NCI-H146 treated with DMSO at 0.1 percent for 48 hours (cell line): ENCODE measurements at regions not wholly inside any gene's neighbourhood (a gene's known extent, or its start where the extent isn't known, plus 50 kb on each side); places are given as distances from the start of the nearest gene placed in this dataset.
"Not testable (repeated sequence)": the region's sequence is repeated elsewhere in the genome, so short reads cannot be mapped to it uniquely, and the experiment has no call there.

ENCODE experiments used
- DNase-seq: peaks from one replicate; lab custom pipeline; 2025; ENCODE audit not compliant: unreplicated experiment; lab: John Stamatoyannopoulos, UW

GRCh38 chr20:4635781-4636180 is 50.5 kb upstream of the PRNP start:
- DNase-seq: no peak

- DNase-seq: no peak
These were observed 50.9 kb upstream of the PRNP start for GRCh38 chr20:4635342-4635741.

GRCh38 chr20:4633780-4634179 is 52.5 kb upstream of the PRNP start:
- DNase-seq: no peak

GRCh38 chr20:4633379-4633778 is 52.9 kb upstream of the PRNP start:
- no peak for DNase-seq

GRCh38 chr20:4632876-4633275 is 53.4 kb upstream of the PRNP start:
- DNase-seq: no peak

GRCh38 chr20:4626228-4626627 is 60.0 kb upstream of the PRNP start:
- no peak for DNase-seq

- DNase-seq: no peak
These were observed 60.6 kb upstream of the PRNP start for GRCh38 chr20:4625687-4626086.

- DNase-seq: not testable (repeated sequence)
These were observed 61.5 kb upstream of the PRNP start for GRCh38 chr20:4624675-4625336.

- not testable (repeated sequence) for DNase-seq
These were observed 67.1 kb upstream of the PRNP start for GRCh38 chr20:4619144-4619543.

- no peak for DNase-seq
These were observed 68.8 kb upstream of the PRNP start for GRCh38 chr20:4617484-4617883.

- DNase-seq: no peak
These were observed 69.2 kb upstream of the PRNP start for GRCh38 chr20:4617019-4617418.

- DNase-seq: peak; percentile 9
These were observed 72.3 kb upstream of the PRNP start for GRCh38 chr20:4613718-4614620.

- DNase-seq: no peak
These were observed 73.1 kb upstream of the PRNP start for GRCh38 chr20:4613184-4613583.

- no peak for DNase-seq
These were observed 75.4 kb upstream of the PRNP start for GRCh38 chr20:4610871-4611270.

GRCh38 chr20:4609511-4609910 is 76.7 kb upstream of the PRNP start:
- no peak for DNase-seq

GRCh38 chr20:4608861-4609260 is 77.4 kb upstream of the PRNP start:
- DNase-seq: no peak

GRCh38 chr20:4607287-4607713 is 79.0 kb upstream of the PRNP start:
- peak; percentile 47 for DNase-seq

- no peak for DNase-seq
These were observed 80.2 kb upstream of the PRNP start for GRCh38 chr20:4606051-4606450.

GRCh38 chr20:4605166-4605565 is 81.1 kb upstream of the PRNP start:
- no peak for DNase-seq

- no peak for DNase-seq
These were observed 81.7 kb upstream of the PRNP start for GRCh38 chr20:4604580-4604979.

- no peak for DNase-seq
These were observed 82.5 kb upstream of the PRNP start for GRCh38 chr20:4603724-4604123.

- DNase-seq: no peak
These were observed 84.0 kb upstream of the PRNP start for GRCh38 chr20:4602297-4602631.
